Type B pancreatic cell (in vitro differentiated cells): ENCODE measurements at regions not wholly inside any gene's neighbourhood (a gene's known extent, or its start where the extent isn't known, plus 50 kb on each side); places are given as distances from the start of the nearest gene placed in this dataset.

Experiments used
- DNase-seq: peaks from one replicate; pipeline ENCODE4 v3.0.0; 2021; ENCODE audit warnings: mixed read lengths; ENCODE audit not compliant: unreplicated experiment; ENCODE audit errors: extremely low spot score
- H3K27ac Mint-ChIP-seq: 2 replicates; pipeline ENCODE4 v1.8.0; 2021; ENCODE audit warnings: mild to moderate bottlenecking, mixed read lengths
- H3K27me3 Mint-ChIP-seq: 2 replicates; pipeline ENCODE4 v1.8.0; 2021; ENCODE audit warnings: mixed read lengths
- H3K36me3 Mint-ChIP-seq: 2 replicates; pipeline ENCODE4 v1.8.0; 2021; ENCODE audit warnings: mixed read lengths
- H3K4me1 Mint-ChIP-seq: one replicate; pipeline ENCODE4 v1.8.0; 2021; ENCODE audit warnings: mixed read lengths; ENCODE audit not compliant: unreplicated experiment
- H3K4me3 Mint-ChIP-seq: 2 replicates; pipeline ENCODE4 v1.8.0; 2021; ENCODE audit warnings: mild to moderate bottlenecking, mixed read lengths
- H3K9me3 Mint-ChIP-seq: 2 replicates; pipeline ENCODE4 v1.8.0; 2021; ENCODE audit warnings: mixed read lengths
- CTCF ChIP-seq: fragments of 200-600 bp; sonication (generic); conservative IDR thresholded peaks from 2 replicates; pipeline ENCODE4 v1.5.0; 2021; ENCODE audit warnings: antibody characterized with exemption, mild to moderate bottlenecking

- Mint-ChIP-seq H3K27me3 (peaks cover 9% of the 10 kb centered on the region), H3K4me3 (no peak overlapping the region), H3K27ac (no peak overlapping the region), H3K36me3 (no peaks in the 10 kb centered on the region), H3K4me1 (peaks cover 7% of the 10 kb centered on the region), H3K9me3 (peaks cover 8% of the 10 kb centered on the region)
- no peak for TF ChIP-seq CTCF
- DNase-seq, result no peak
These were observed 96.8 kb upstream of the JAZF1 start for GRCh38 chr7:28277364-28277763.

GRCh38 chr7:28277958-28278357 lies 97.4 kb upstream of the JAZF1 start:
- H3K27ac Mint-ChIP-seq, result no peak overlapping the region
- TF ChIP-seq CTCF, result no peak
- DNase-seq, result no peak
- H3K36me3 Mint-ChIP-seq, result no peaks in the 10 kb centered on the region
- H3K4me3 Mint-ChIP-seq, result no peak overlapping the region
- H3K4me1 Mint-ChIP-seq, result peaks cover 5% of the 10 kb centered on the region
- H3K27me3 Mint-ChIP-seq, result peaks cover 9% of the 10 kb centered on the region
- peaks cover 8% of the 10 kb centered on the region for H3K9me3 Mint-ChIP-seq

GRCh38 chr7:28280516-28280915 lies 99.9 kb upstream of the JAZF1 start:
- no peak overlapping the region for H3K4me3 Mint-ChIP-seq
- H3K27ac Mint-ChIP-seq, result no peak overlapping the region
- no peak for DNase-seq
- H3K27me3 Mint-ChIP-seq, result peaks cover 6% of the 10 kb centered on the region
- H3K36me3 Mint-ChIP-seq, result no peaks in the 10 kb centered on the region
- TF ChIP-seq CTCF, result no peak
- peaks cover 5% of the 10 kb centered on the region for H3K4me1 Mint-ChIP-seq
- H3K9me3 Mint-ChIP-seq, result peaks cover 4% of the 10 kb centered on the region

- H3K4me3 Mint-ChIP-seq, result no peak overlapping the region
- peaks cover 13% of the 10 kb centered on the region for H3K4me1 Mint-ChIP-seq
- H3K27me3 Mint-ChIP-seq, result no peaks in the 10 kb centered on the region
- no peaks in the 10 kb centered on the region for H3K9me3 Mint-ChIP-seq
- no peak for TF ChIP-seq CTCF
- no peaks in the 10 kb centered on the region for H3K36me3 Mint-ChIP-seq
- DNase-seq, result no peak
- H3K27ac Mint-ChIP-seq, result no peak overlapping the region
These were observed 109.9 kb upstream of the JAZF1 start for GRCh38 chr7:28290496-28290895.

- H3K4me1 Mint-ChIP-seq, result peaks cover 13% of the 10 kb centered on the region
- no peak overlapping the region for H3K4me3 Mint-ChIP-seq
- H3K27ac Mint-ChIP-seq, result no peak overlapping the region
- DNase-seq, result no peak
- no peaks in the 10 kb centered on the region for H3K27me3 Mint-ChIP-seq
- H3K36me3 Mint-ChIP-seq, result no peaks in the 10 kb centered on the region
- no peak for TF ChIP-seq CTCF
- no peaks in the 10 kb centered on the region for H3K9me3 Mint-ChIP-seq
These were observed 111.0 kb upstream of the JAZF1 start for GRCh38 chr7:28291559-28291958.

- Mint-ChIP-seq H3K36me3 (no peaks in the 10 kb centered on the region), H3K27me3 (no peaks in the 10 kb centered on the region), H3K4me1 (peaks cover 13% of the 10 kb centered on the region), H3K4me3 (no peak overlapping the region), H3K27ac (no peak overlapping the region), H3K9me3 (no peaks in the 10 kb centered on the region)
- no peak for DNase-seq
- TF ChIP-seq CTCF, result no peak
These were observed 112.4 kb upstream of the JAZF1 start for GRCh38 chr7:28292834-28293526.
